GM19455 (cell line): ENCODE measurements at regions not wholly inside any gene's neighbourhood (a gene's known extent, or its start where the extent isn't known, plus 50 kb on each side); places are given as distances from the start of the nearest gene placed in this dataset.
"Not testable (repeated sequence)": the region's sequence is repeated elsewhere in the genome, so short reads cannot be mapped to it uniquely, and the experiment has no call there.

Source experiments
- ATAC-seq: cut with Tn5 transposase; IDR thresholded peaks from one replicate; pipeline ENCODE4 v1.9.1; 2021; ENCODE audit not compliant: unreplicated experiment

DNA sequence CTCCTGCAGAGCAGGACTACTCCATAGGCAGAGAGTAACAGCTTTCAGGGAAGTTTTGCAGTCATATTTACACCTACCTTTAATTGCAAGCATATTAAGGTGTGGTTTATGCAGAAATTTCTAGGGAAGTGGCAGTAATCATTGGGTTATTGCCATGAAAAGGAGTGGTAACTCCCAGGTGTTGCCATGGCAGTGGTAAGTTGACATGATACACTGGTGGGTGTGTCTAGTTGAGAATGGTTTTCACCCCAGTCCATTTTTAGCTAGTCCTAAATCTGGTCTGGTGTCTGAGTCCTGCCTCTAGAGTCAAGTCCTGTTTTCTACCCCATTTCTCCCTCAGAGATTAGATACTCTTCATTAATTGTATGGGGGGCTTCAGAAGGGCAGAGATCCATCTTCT, 128.4 kb upstream of the GMNC start:
- ATAC-seq, result no peak

DNA sequence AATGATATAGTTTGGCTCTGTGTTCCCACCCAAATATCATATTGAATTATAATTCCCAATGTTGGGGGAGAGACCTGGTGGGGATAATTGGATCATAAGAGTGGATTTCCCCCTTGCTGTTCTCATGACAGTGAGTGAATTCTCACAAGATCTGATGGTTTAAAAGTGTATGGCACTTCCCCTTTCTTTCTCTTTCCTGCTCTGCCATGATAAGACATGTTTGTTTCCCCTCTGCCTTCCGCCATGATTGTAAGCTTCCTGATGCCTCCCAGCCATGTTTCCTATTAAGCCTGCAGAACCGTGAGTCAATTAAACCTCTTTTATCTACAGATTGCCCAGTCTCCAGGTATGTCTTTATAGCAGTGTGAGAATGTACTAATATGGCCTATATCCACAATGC, 126.7 kb upstream of the GMNC start:
- ATAC-seq, result no peak

DNA sequence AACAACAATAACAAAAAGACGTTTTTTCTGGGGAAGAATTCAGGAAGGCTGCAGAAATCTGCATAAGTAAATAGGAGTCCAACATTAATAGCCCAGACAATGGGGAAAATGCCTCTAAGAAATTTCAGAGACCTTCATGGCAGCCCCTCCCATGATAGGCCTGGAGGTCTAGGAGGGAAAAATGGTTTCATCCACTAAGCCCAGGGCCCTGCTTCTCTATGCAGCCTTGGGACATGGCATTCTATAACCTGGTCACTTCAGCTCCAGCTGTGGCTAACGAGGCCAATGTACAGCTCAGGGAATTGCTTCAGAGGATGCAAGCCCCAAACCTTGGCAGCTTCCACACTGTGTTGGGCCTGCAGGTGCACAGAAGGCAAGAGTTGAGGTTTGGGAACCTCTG, 125.6 kb upstream of the GMNC start:
- no peak for ATAC-seq

DNA sequence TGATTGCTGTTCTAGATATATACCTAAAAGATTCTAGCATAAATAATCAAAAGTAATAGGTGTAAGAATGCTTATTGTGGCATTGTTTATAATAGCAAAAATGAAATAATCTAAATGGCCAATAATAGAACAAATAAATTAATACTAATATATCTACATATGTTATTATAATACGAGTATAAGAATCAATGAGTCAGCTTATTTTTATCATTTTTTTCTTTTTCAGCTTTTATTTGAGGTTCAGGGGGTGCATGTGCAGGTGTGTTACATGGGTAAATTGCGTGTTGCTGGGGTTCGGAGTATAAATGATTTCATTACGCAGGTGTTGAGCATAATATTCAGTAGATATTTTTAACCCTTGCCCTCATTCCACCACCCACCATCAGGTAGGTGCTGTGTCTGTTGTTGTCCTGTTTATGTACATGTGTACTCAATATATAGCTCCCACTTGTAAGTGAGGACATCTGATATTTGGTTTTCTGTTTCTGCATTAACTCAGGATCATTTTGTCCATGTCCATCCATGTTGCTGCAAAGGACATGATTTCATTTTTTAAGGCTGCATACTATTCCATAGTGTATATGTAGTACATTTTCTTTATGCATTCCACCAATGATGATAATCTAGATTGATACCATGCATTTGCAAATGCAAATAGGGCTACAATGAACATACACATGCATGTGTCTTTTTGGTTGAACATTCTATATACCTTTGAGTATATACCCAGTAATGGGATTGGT, 122.2 kb upstream of the GMNC start:
- ATAC-seq, result no peak

DNA sequence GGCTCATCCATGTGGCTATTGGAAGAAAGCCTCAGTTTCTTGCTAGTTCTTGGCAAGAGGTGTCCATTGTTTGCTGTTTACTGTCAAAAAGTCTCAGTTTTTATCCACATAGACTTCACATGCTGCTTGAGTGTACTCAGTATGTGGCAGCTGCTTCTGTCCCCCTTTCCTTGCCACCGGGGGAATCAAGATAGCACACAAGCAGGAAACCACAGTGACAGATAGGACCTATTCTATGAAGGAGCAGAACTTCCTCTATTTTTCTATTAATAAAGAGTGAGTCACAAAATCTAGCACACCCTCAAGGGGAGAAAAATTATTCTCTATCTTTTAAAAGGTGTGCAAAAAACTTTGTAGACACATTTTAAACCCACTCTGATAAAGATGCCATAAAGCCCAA, 121.4 kb upstream of the GMNC start:
- ATAC-seq, result no peak

DNA sequence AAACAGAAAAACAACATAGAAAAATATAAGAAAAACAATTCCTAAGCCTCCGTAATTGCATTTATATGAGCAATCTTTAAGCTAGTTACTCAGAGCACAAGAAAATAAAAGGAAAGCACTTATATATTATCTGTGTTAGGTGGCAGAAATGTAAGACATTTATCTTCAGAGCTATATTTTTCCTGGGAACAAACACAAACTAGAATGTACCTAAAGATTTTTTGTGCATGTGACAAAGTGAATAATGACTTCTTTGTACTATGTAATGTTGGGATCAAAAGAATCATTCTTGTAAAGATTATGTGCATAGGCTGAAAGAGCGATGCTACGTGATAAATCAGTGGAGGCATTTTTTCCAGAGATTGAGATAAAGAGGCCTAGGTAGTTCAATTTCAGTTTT, 111.3 kb upstream of the GMNC start:
- ATAC-seq, result no peak

DNA sequence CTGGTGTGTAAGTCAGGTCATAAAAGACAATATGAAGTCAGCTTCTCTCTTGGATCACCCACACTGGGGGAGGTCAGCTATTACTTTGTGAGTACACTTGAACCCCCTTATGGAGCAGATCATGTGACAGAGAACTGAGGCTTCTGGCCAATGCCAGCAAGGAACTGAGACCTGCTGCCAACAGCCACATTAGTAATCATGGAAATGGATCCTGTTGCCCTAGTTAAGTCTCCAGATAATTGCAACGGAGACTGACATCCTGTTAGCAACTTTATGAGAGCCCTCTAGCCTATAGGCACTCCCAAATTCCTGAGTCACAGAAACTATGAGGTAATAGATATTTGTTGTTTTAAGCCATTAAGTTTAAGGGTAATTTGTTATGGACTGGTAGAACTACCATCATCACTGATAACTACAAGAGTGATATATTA, 110.4 kb upstream of the GMNC start:
- no peak for ATAC-seq

DNA sequence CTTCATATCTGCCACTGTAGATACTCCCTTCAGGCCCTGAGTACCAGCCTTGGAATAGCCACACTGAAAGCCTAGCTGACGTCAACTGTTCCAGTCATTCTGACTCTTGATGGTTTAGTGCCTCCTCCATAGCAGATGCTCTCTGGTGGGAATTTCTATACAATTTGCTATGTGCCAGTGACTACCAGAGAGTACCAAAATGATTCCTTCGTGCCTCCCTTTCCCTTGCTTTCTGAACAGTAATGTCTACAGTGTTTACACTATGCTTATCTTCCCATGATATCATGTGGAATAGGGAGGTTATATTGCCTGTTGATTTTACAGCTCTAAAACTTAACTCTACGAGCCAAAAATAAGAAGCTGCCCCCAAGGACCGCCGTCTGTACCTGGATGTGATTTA, 109.7 kb upstream of the GMNC start:
- no peak for ATAC-seq

DNA sequence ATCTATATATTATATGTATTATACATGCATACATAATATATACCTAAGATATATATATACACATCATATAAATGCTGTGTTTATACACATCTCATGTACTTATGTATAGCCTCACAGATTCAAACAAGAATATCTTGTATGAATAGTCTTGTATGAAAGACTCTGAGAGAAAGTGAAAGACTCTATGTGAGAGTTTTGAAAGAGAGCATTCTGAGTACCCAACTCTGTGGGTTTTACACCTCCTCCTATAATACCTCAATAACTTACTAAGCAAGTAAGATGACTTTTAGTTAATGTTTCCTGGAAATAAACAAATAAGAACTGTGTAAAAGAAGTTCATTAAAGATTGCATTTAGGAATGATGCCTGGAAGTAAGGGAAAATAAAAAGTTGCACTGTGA, 108.1 kb upstream of the GMNC start:
- ATAC-seq, result no peak

DNA sequence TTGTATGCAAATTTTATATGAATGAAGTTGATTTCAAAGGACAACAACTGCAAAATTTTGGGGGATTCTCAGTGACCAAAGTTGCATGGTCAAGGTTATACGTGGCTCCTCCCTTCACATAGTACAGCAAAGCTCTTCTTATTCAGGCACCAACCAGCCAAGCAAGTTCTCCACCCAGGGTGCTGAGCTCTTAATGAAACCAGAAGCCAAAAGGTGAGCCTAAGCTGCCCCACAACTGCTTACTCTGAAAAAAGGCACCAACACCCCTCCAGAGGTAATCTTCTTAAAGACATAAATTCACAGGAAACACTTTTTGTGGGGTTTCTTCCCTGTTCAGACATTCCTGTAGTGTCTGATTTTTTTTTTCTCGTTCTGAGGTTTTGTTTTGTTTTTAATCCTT, 106.1 kb upstream of the GMNC start:
- ATAC-seq, result no peak

DNA sequence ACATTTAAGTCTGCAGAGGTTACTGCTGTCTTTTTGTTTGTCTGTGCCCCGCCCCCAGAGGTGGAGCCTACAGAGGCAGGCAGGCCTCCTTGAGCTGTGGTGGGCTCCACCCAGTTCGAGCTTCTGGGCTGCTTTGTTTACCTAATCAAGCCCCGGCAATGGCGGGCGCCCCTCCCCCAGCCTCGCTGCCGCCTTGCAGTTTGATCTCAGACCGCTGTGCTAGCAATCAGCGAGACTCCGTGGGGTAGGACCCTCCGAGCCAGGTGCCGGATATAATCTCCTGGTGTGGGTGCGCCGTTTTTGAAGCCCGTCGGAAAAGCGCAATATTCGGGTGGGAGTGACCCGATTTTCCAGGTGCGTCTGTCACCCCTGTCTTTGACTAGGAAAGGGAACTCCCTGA, 102.4 kb upstream of the GMNC start:
- not testable (repeated sequence) for ATAC-seq

DNA sequence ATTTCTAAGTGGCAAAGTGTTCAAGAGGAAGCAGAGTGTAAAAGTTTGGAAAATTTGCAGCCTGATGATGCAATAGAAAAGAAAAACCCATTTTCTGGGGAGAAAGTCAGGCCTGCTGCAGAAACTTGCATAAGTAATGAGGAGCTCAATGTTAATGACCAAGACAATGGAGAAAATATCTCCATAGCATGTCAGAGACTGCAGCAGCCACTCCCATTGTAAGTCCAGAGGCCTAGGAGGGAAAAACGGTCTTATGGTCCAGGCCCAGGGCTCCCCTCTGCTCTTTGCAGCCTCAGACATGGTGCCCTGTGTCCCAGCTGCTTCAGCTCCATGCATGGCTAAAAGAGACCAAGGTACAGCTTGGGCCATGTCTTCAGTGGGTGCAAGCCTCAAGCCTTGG, 96.6 kb upstream of the GMNC start:
- no peak for ATAC-seq

DNA sequence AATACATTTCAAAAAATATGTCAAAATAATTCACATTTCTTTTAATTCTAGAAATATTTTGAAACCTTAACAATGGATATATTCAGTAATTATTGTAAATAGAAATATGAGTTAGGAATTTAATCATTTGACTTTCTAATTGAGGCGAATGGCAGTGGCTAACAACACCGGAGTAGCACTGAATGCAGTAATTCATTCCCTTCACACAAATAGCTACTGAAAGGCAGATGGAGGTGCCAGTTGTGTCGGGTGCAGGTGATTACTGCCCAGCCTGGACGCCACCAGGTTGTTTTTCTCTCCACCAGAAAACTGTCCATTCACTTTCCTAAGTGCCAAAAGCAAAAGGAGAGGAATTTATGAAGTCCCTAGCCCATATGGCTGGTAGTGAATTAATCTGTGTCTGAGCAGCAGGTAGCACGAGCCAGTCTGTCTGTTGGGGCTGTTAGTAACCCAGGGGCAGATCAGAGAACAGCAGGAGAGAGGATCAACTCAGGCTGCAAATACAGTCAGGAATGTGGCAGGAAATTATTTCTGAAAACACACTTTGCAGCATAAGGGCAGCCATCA, 79.3 kb upstream of the GMNC start:
- ATAC-seq, result no peak

DNA sequence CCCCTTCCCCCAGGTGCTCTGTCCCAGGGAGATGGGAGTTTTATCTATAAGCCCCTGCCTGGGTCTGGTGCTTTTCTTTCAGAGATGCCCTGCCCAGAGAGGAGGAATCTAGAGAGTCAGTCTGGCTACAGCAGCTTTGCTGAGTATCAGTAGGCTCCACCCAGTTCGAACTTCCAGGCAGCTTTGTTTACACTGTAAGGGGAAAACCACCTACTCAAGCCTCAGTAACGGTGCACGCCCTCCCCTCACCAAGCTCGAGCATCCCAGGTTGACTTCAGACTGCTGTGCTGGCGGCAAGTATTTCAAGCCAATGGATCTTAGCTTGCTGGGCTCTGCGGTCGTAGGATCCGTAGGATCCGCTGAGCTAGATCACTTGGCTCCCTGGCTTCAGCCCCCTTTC, 72.1 kb upstream of the GMNC start:
- not testable (repeated sequence) for ATAC-seq

DNA sequence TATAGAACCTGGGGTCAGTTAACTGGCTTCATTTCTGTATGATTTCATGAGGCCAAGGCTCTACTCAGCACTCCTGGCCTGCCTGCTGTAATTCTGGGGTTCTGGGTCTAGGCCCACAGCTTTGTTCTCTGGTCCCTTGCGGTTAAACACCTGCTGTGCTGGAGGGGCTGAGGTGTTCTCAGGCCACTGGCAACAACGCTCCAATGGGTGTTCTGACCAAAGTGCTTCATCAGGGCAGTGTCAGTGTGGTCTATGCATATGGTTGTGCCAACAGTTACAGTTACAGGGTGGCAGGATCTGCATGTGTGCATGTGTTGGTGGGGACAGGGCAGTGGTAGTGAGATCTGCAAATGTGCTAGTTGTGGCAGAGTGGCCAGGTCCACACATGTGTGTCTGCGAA, 64.1 kb upstream of the GMNC start:
- ATAC-seq, result no peak

DNA sequence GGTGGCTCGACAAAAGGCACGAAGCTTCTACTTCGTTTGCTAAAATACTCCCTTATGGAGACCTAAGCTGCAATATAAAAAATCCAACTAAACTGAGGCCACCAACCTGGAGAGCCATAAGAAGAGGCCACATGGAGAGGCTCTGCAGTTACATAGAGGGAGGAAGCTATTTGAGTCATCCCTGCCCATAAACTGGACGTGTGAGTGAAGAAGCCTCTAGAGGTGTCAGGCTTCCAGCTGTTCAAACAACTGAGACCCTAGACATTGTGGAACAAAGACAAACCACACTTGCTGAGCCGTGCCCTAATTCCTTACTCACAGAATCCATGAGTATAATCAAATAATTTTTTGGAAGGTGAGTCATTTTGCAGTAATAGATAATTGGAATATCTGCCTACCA, 50.2 kb upstream of the GMNC start:
- ATAC-seq, result no peak
